Memory B cell (primary cell): ENCODE measurements at regions not wholly inside any gene's neighbourhood (a gene's known extent, or its start where the extent isn't known, plus 50 kb on each side); places are given as distances from the start of the nearest gene placed in this dataset.

ENCODE experiments used
- ATAC-seq: fragments of 150-1000 bp; cut with Tn5 transposase; 2 replicates; pipeline ENCODE4 v1.10.0; 2021; ENCODE audit warnings: low read depth, mild to moderate bottlenecking, moderate library complexity
- DNase-seq, 2 donors: peaks; one replicate each; pipeline ENCODE4 v3.0.0; 2022; ENCODE audit warnings: low spot score in 2 of 2
- H3K27ac Mint-ChIP-seq: one replicate; pipeline ENCODE4 v1.8.0; 2022; ENCODE audit warnings: mild to moderate bottlenecking, moderate library complexity, mixed read lengths
- H3K27me3 Mint-ChIP-seq: one replicate; pipeline ENCODE4 v1.8.0; 2022; ENCODE audit warnings: mixed read lengths
- H3K36me3 Mint-ChIP-seq: one replicate; pipeline ENCODE4 v1.8.0; 2022; ENCODE audit warnings: mild to moderate bottlenecking, mixed read lengths
- H3K4me1 Mint-ChIP-seq: one replicate; pipeline ENCODE4 v1.8.0; 2022; ENCODE audit warnings: mixed read lengths
- H3K4me3 Mint-ChIP-seq: one replicate; pipeline ENCODE4 v1.8.0; 2022; ENCODE audit warnings: mild to moderate bottlenecking, moderate library complexity, mixed read lengths
- H3K9me3 Mint-ChIP-seq: one replicate; pipeline ENCODE4 v1.8.0; 2022; ENCODE audit warnings: mixed read lengths

DNA sequence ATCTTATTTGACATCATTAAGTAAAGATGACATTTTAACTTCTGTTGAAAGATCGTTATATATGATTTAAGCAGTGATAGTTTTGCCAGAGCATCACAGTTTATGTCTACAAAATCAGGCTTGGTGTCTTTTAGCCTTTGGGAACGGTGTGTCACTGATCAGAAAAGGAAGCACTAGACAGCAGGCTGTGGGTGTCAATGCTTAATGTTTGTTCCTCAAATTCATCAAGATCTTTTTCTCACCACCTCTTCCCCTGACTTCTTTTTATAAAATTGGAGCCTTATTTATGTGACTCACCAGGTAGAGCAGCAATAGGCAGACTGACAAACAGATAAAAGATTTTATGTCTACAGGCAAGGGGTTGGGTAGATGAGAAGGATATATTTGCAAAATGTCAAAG is 1558.5 kb downstream of the EFNB2 start:
- no peak overlapping the region for H3K4me3 Mint-ChIP-seq
- H3K27ac Mint-ChIP-seq: no peak overlapping the region
- ATAC-seq (no peak), DNase-seq (no peak)
- no peaks in the 10 kb centered on the region for H3K27me3 Mint-ChIP-seq
- no peaks in the 10 kb centered on the region for H3K4me1 Mint-ChIP-seq
- H3K36me3 Mint-ChIP-seq: no peaks in the 10 kb centered on the region
- H3K9me3 Mint-ChIP-seq: no peaks in the 10 kb centered on the region

DNA sequence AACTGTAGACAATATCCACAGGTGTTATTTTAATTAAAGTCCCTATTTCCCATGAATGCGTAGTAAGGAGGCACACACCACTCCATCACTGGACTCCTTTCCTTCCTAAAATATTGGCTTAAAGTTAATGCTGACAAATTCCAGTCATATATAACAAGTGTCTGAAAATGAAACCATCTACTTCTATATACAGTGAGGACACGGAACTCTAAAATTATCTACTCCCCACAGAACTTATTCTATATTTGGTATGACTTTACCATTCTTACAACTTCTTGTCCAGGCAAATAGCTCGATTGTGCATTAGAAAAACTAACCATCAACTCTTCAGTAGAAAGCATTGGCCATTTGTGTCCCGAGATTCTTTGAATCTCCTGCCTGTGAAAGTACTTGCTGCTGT is 1560.2 kb downstream of the EFNB2 start:
- Mint-ChIP-seq H3K4me1 (no peaks in the 10 kb centered on the region), H3K27ac (no peak overlapping the region)

DNA sequence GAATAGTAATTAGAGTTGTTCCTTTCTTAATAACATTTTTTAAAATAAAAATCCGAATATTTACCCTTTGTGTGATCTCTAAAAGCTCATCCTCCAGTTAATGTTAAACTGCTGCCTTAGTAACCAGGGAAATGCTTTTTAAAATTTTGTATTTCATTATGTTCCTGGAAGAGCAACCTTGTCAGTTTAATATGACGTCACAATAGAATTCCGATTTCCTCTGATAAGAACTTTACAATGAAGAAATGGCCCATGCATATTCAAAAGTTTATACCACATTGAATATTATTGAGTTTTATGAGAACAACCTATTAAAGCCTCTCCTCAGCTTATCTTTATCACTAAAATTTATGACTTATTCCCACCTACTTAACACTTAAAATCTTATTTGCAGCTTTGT is 1566.6 kb downstream of the EFNB2 start:
- DNase-seq (no peak), ATAC-seq (no peak)
- Mint-ChIP-seq H3K36me3 (no peaks in the 10 kb centered on the region), H3K4me3 (no peak overlapping the region), H3K27ac (no peak overlapping the region), H3K9me3 (no peaks in the 10 kb centered on the region), H3K27me3 (no peaks in the 10 kb centered on the region), H3K4me1 (no peaks in the 10 kb centered on the region)

More for the DNA sequence above, 1560.2 kb downstream of the EFNB2 start:
- H3K9me3 Mint-ChIP-seq: no peaks in the 10 kb centered on the region
- DNase-seq (no peak), ATAC-seq (no peak)
- H3K36me3 Mint-ChIP-seq: no peaks in the 10 kb centered on the region
- no peaks in the 10 kb centered on the region for H3K27me3 Mint-ChIP-seq
- no peak overlapping the region for H3K4me3 Mint-ChIP-seq

DNA sequence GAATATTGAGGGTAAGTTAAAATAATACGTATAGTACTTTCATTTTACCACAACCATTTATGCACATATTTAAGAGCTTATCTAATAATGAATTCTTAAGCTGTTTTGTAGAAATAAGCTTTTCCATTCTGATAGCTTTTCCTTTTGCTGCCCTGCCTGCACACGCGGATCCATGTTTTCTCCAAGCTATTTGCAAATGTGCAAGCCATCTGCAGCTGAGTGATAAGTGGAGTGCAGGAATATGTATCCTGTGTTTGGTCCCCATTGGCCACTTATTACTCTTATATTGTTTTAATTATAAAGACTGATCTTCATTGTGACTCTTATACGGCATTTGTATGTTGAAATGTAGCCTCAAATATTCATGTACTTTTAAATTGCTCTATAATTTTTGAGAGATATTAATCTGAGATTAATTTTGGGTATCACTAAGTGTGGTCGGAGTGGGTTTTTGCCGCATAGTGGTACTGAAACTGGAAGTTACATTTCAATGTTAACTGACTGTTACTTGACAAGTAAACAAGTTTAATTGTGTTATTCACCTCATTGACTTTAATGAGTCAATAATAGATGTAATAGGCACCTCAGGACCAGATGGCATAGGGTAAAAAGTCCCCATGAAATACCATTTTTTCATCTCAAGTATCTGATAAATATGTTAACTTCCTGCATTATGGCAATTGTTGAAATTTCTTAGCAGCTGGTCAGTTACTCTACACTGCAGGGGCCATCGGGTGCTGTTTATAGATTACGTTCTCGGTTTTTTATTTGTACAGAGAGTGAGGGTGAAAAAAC is 1567.4 kb downstream of the EFNB2 start:
- DNase-seq (no peak), ATAC-seq (no peak)
- Mint-ChIP-seq H3K4me1 (no peaks in the 10 kb centered on the region), H3K27me3 (no peaks in the 10 kb centered on the region), H3K4me3 (no peak overlapping the region), H3K36me3 (no peaks in the 10 kb centered on the region), H3K9me3 (no peaks in the 10 kb centered on the region), H3K27ac (no peak overlapping the region)

DNA sequence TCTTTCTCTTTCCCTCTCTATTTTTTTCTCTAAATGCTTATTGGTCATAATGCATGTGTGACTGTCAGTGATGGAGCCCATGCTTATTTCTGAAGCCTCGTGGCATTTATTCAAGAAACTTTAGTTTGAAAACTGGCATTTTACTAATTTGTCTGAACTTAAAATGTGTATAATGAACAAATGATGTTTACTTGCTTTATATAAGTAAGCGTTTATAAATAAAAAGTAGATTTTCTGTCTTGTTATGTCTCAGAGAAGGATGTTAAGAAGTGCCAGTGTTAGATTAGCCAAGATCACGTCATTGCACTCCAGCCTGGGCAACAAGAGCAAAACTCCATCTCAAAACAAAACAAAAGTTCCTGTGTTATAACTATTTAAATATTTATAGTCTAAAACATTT is 1568.1 kb downstream of the EFNB2 start:
- ATAC-seq: no peak

DNA sequence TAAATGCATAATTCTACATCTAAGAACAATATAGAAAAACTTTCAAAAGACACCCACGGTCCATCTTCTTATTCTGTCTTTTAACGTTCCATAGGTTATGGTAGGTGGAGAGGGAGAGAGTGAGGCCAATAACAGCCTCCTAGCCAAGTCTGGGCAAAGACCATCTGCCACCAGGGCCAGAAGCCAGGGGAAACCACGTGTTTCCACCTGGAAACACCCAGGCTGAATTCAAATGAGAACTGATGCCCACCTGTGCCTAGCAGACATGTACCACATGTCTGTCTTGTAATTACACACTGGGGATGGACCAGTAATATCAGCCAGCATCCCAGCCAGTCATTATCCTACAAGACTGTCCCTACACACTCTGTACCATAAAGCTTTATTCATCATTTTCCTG is 1573.1 kb downstream of the EFNB2 start:
- DNase-seq: no peak
- ATAC-seq: no peak
- peaks cover 1% of the 10 kb centered on the region for H3K9me3 Mint-ChIP-seq
- H3K4me1 Mint-ChIP-seq: no peaks in the 10 kb centered on the region
- no peaks in the 10 kb centered on the region for H3K36me3 Mint-ChIP-seq
- no peaks in the 10 kb centered on the region for H3K27me3 Mint-ChIP-seq
- H3K4me3 Mint-ChIP-seq: no peak overlapping the region
- H3K27ac Mint-ChIP-seq: no peak overlapping the region

More for the DNA sequence above, 1568.1 kb downstream of the EFNB2 start:
- no peak for DNase-seq
- Mint-ChIP-seq H3K36me3 (no peaks in the 10 kb centered on the region), H3K9me3 (no peaks in the 10 kb centered on the region), H3K27me3 (no peaks in the 10 kb centered on the region), H3K4me3 (no peak overlapping the region), H3K4me1 (no peaks in the 10 kb centered on the region), H3K27ac (no peak overlapping the region)

DNA sequence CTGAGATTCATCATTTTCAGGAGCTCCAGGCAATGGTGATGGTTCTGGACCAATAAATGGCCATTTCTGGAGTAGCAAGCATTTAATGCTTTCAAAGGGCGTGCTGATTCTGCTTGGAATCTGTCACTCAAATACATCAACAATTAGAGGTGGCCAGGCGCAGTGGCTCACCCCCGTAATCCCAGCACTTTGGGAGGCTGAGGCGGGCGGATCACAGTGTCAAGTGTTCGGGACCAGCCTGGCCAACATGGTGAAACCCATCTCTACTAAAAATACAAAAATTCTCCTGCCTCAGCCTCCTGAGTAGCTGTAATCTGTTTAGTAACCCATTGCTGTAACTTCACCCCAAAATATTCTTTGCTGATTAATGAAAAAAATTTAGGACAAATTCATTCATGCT is 1574.2 kb downstream of the EFNB2 start:
- H3K27me3 Mint-ChIP-seq: no peaks in the 10 kb centered on the region
- H3K9me3 Mint-ChIP-seq: peaks cover 1% of the 10 kb centered on the region
- no peak for DNase-seq
- H3K4me3 Mint-ChIP-seq: no peak overlapping the region
- no peaks in the 10 kb centered on the region for H3K4me1 Mint-ChIP-seq
- ATAC-seq: no peak
- H3K36me3 Mint-ChIP-seq: no peaks in the 10 kb centered on the region
- no peak overlapping the region for H3K27ac Mint-ChIP-seq

DNA sequence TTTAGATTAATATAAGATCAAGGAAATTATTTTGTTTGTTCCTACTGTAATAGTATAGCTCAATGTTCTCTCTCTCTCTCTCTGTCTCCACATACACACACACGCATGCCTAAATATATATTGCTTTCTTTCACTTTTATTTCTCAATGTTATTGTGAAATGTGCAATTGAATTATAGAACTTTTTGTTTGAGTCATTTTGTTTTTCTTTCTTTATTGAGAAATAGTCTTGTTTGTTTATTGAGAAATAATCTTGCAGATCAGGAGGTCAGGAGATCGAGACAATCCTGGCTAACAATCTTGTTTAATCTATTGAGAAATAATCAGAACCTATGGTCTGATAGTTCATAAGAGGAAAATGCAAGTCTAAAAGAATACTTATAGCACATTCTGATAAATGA is 1581.3 kb downstream of the EFNB2 start:
- no peak overlapping the region for H3K27ac Mint-ChIP-seq
- H3K4me3 Mint-ChIP-seq: no peak overlapping the region
- no peaks in the 10 kb centered on the region for H3K36me3 Mint-ChIP-seq
- no peak for ATAC-seq
- no peaks in the 10 kb centered on the region for H3K4me1 Mint-ChIP-seq
- H3K27me3 Mint-ChIP-seq: no peaks in the 10 kb centered on the region
- no peak for DNase-seq
- H3K9me3 Mint-ChIP-seq: peaks cover 6% of the 10 kb centered on the region

DNA sequence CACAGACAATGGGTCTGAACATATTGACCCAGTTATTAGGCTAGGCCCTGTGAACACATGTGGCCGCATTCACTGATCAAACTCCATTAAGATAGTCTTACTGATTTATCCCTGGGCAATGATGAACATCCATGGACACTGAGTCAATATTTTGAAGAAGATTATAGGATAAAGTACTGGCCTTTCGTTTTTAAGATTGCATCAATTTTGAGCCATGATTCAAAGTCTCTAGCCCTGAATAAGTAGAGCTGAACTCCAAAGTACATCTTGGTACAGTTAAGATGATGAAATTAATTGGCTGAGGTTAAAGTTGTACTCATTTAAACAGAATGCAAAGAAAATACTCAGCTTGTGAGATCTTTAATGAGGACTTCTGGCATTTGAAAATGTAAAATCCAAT is 1581.9 kb downstream of the EFNB2 start:
- Mint-ChIP-seq H3K4me3 (no peak overlapping the region), H3K27ac (no peak overlapping the region), H3K4me1 (no peaks in the 10 kb centered on the region), H3K36me3 (no peaks in the 10 kb centered on the region), H3K9me3 (peaks cover 6% of the 10 kb centered on the region), H3K27me3 (no peaks in the 10 kb centered on the region)
- ATAC-seq (no peak), DNase-seq (no peak)

DNA sequence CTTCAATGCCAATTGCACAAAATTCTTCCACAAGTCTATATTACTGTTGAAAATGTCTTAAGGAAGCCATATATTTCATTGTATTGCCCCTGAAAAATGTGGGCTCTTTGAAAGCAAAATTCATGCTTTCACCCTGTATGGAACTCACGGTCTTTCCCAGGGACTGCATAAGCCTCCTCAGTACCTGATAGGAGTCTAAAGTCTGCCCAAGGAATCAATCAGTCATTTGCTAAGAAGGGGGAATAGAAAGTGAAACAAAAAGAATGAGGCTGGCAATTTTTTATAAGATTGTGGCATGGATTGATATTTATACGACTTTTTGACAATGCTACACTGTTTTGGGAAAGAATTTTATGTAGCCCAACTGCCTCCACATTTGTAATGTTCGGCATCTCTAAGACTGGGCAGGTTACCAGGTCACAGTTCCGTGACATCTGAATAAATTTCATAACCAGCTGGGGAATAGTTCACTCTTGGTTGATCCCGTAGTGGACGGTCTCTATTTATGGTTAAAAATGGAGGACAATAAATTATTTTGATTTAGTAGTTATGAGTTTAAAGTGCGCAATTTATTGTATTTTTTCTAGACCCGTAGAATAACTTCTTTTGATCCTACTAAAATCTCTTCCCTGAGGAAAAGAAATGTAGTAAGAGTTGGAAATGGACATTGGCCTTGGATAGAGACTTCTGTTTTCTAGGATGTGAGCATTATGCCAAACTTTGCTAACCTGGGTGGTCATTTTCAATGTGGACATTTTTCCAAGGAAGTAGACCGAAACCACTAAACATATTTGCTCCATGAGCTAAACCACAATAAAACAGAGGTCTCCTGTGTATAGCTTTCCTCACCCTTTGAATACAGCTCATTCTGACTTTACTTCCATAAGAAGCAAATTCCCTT is 1585.4 kb downstream of the EFNB2 start:
- Mint-ChIP-seq H3K27ac (no peak overlapping the region), H3K27me3 (no peaks in the 10 kb centered on the region), H3K4me3 (no peak overlapping the region), H3K9me3 (peaks cover 3% of the 10 kb centered on the region), H3K4me1 (no peaks in the 10 kb centered on the region), H3K36me3 (no peaks in the 10 kb centered on the region)
- DNase-seq: no peak
- ATAC-seq: no peak

DNA sequence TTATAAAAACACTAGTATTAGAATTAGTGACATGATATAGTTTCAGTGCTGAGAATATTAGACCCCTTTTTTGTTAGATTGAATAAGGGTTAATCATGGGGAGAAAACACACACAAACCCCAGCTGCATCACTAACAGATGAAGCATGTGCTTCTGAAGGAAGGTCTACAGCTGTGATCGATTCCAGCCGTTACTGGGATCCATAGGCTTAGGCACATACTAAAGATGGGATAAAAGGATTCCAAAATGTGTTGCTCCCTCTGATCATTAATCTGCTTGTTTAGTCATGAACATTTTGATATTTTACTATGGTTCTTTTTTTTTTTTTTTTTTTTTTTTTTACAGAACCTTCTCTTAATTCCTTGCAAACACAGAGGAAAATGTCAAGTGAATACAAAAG is 1591.3 kb downstream of the EFNB2 start:
- Mint-ChIP-seq H3K4me3 (no peak overlapping the region), H3K4me1 (no peaks in the 10 kb centered on the region), H3K9me3 (no peaks in the 10 kb centered on the region), H3K27me3 (no peaks in the 10 kb centered on the region), H3K36me3 (no peaks in the 10 kb centered on the region), H3K27ac (no peak overlapping the region)
- ATAC-seq (no peak), DNase-seq (no peak)

DNA sequence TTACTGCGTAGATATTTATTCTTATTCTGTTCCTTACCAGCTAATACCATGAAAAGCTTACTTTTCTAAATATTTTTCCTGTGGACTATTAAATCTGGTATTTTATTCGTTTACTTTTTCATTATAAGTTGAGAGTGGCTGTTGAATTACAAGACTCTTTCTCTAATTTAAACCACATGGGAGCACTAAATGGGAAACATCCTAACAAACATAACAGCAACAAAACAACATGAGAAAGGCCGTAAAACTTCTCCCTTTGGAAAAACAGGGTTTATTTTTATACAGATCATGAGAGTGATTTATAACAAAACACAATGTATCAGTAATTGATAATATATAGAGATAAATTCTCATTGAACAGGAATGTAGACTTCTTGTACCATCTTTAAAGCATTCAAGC is 1592.1 kb downstream of the EFNB2 start:
- DNase-seq: no peak
- H3K9me3 Mint-ChIP-seq: no peaks in the 10 kb centered on the region
- no peaks in the 10 kb centered on the region for H3K27me3 Mint-ChIP-seq
- H3K36me3 Mint-ChIP-seq: no peaks in the 10 kb centered on the region
- no peak overlapping the region for H3K27ac Mint-ChIP-seq
- H3K4me3 Mint-ChIP-seq: no peak overlapping the region
- H3K4me1 Mint-ChIP-seq: no peaks in the 10 kb centered on the region
- ATAC-seq: no peak

DNA sequence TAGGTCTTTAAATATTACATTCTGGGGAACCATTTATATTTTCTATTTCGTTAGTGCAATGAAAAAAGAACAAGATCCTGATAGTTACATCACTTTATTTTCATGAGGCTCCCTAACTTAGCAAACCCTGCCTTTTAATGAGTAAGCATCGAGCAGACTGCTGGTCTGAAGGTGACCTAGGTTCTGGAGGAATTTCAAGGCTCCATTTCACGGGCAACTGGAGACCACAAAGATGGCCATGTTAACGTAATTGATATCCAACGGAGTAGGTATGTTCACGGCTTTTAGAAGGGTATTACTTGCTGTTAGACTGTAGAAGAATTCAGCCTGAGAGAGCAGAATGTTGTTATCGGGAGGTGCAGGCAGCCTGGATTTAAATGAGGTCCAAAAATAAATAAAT is 1597.6 kb downstream of the EFNB2 start:
- ATAC-seq (no peak), DNase-seq (no peak)
- Mint-ChIP-seq H3K9me3 (no peaks in the 10 kb centered on the region), H3K4me1 (no peaks in the 10 kb centered on the region), H3K36me3 (peaks cover 1% of the 10 kb centered on the region), H3K27ac (no peak overlapping the region), H3K4me3 (no peak overlapping the region), H3K27me3 (no peaks in the 10 kb centered on the region)

DNA sequence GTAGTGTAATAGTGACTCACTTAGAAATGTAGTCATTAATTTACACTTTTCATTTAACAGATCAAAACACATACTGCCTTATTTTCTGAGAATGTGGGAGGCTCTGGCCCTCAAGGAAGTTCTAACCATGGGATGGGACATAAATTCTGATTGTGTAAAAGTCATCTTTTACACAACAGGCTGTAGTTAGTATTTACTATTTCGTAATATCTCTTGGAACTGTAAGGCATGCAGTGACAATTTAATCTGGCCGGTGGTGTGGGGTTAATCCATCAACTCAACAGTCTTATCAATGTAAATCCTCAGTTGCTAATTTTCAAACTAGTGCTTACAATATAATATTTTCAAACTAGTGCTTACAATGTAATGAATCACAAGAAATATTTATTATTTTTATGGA is 1599.2 kb downstream of the EFNB2 start:
- no peaks in the 10 kb centered on the region for H3K4me1 Mint-ChIP-seq

More for the DNA sequence above, 1599.2 kb downstream of the EFNB2 start:
- H3K27me3 Mint-ChIP-seq: no peaks in the 10 kb centered on the region
- no peak for DNase-seq
- ATAC-seq: no peak
- no peak overlapping the region for H3K4me3 Mint-ChIP-seq
- no peak overlapping the region for H3K27ac Mint-ChIP-seq
- H3K9me3 Mint-ChIP-seq: peaks cover 2% of the 10 kb centered on the region
- peaks cover 1% of the 10 kb centered on the region for H3K36me3 Mint-ChIP-seq
